ENCODE measurements at regions not wholly inside any gene's neighbourhood (a gene's known extent, or its start where the extent isn't known, plus 50 kb on each side); places are given as distances from the start of the nearest gene placed in this dataset.

DNA sequence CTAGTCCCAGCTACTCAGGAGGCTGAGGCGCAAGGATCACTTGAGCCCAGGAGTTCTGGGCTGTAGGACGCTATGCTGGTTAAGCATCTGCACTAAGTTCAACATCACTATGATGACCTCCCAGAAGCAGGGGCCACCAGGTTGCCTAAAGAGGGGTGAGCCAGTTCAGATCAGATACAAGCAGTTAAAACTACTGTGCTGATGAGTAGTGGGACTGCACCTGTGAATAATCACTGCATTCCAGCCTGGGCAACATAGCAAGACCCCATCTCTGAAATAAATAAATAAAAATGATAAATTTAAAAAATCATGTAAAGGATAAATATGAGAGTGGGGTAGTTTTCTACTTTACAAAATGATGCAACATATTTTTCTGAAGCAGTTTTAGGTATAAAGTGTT is 106.5 kb downstream of the TMEM170B start:
- DNase-seq (ENCODE audit: low read depth) = no peak
- TF ChIP-seq, protein P1, sequence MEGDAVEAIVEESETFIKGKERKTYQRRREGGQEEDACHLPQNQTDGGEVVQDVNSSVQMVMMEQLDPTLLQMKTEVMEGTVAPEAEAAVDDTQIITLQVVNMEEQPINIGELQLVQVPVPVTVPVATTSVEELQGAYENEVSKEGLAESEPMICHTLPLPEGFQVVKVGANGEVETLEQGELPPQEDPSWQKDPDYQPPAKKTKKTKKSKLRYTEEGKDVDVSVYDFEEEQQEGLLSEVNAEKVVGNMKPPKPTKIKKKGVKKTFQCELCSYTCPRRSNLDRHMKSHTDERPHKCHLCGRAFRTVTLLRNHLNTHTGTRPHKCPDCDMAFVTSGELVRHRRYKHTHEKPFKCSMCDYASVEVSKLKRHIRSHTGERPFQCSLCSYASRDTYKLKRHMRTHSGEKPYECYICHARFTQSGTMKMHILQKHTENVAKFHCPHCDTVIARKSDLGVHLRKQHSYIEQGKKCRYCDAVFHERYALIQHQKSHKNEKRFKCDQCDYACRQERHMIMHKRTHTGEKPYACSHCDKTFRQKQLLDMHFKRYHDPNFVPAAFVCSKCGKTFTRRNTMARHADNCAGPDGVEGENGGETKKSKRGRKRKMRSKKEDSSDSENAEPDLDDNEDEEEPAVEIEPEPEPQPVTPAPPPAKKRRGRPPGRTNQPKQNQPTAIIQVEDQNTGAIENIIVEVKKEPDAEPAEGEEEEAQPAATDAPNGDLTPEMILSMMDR (conservative IDR thresholded peaks at IDR 0.05; ENCODE audit: low read depth, low read length) = no peak
- H3K4me3 ChIP-seq (ENCODE audit: low read depth, low read length) = no peak overlapping the region

DNA sequence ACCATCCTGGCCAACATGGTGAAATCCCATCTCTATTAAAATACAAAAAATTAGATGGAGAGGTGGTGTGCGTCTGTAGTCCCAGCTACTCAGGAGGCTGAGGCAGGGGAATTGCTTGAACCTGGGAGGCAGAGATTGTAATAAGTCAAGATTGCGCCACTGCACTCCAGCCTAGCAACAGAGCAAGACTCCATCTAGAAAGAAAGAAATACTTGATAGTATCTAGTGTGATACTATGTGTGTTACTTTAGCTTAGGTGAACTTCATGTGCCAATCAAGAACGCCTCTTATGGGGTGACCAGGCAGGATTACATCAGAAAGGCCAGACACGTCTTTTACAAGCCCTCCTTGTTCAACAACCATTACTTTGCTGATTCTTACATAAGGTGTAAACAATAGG is 107.1 kb downstream of the TMEM170B start:
- no peak overlapping the region for H3K4me3 ChIP-seq (ENCODE audit: low read depth, low read length)
- TF ChIP-seq, protein P1 (conservative IDR thresholded peaks at IDR 0.05; ENCODE audit: low read depth, low read length) = no peak
- no peak for DNase-seq (ENCODE audit: low read depth)

DNA sequence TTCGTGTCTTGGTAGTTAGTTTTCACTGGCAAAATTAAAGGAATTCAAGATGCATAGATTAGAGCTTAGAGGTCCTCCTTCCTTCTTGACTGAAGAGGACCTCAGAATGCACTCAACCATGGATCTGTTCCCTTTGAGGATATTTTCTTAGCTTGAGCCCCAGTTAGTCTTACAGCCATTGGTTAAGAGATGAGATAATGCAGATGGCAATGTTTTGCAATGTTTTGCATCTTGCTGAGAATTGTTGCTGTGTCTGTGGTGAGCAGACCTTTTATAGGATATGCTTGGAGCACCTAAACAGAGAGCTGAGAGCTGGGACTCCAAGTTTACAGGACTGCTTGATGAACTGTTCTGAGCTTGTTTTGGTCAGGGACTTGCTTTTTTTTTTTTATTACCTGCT is 107.5 kb downstream of the TMEM170B start:
- no peak overlapping the region for H3K4me3 ChIP-seq (ENCODE audit: low read depth, low read length)
- no peak for DNase-seq (ENCODE audit: low read depth)
- TF ChIP-seq, protein P1 (conservative IDR thresholded peaks at IDR 0.05; ENCODE audit: low read depth, low read length) = no peak

DNA sequence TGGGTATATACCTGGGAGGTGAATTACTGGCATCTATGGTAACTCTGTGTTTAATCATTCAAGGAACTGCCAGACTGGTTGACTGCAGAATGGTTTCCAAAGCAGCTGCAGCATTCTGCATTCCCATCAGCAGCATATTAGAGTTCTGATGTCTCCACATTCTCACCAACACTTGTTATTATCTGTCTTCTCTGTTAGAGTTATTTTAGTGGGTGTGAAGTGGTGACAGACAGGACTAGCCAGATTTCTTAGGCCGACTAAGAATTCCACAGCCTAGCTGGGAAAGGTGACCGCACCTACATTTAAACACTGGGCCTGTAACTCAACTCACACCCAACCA is 110.9 kb downstream of the TMEM170B start:
- DNase-seq (ENCODE audit: low read depth) = no peak
- TF ChIP-seq, protein P1 (conservative IDR thresholded peaks at IDR 0.05; ENCODE audit: low read depth, low read length) = no peak
- no peak overlapping the region for H3K4me3 ChIP-seq (ENCODE audit: low read depth, low read length)

DNA sequence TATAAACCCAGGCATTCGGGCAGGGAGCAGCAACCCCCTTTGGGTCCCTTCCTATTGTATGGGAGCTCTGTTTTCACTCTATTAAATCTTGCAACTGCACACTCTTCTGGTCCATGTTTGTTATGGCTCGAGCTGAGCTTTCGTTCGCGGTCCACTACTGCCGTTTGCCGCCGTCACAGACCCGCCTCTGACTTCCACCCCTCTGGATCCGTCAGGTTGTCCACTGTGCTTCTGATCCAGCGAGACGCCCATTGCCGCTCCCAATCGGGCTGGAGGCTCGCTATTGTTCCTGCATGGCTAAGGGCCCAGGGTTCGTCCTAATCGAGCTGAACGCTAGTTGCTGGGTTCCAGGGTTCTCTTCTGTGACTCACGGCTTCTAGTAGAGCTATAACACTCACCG is 111.3 kb downstream of the TMEM170B start:
- H3K4me3 ChIP-seq (ENCODE audit: low read depth, low read length) = no peak overlapping the region
- TF ChIP-seq, protein P1 (conservative IDR thresholded peaks at IDR 0.05; ENCODE audit: low read depth, low read length) = no peak
- no peak for DNase-seq (ENCODE audit: low read depth)

DNA sequence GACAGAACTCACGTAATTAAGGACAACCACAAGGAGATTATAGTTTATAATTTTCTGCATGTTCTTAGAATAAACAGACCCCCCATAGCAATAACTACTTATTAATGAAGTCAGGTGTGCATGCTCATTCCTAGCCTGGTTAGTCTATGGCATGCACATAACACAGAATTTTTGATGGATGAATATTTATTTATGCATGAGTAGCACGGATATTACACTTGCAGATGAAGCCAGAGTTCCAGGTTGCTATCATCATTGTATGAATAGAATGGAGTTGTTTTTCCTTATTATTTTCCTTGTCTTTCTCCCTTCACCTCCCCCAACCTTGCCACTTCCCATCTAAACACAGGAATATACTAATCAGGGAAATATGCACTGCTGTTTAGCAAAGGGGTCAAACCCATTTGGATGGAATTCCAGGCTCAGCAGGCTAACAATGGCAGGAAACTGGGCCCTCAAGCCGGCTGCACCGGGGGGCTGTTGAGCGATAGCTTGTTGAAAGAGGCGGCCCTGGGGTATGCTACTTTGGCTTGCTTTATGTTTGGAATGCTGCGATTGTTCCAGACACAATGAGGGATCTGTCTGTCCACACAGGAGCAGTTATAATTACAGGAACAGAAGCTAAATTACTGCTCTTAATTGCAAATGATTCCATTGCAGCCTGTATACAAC is 112.6 kb downstream of the TMEM170B start:
- TF ChIP-seq, protein P1 (conservative IDR thresholded peaks at IDR 0.05; ENCODE audit: low read depth, low read length) = no peak
- no peak overlapping the region for H3K4me3 ChIP-seq (ENCODE audit: low read depth, low read length)
- DNase-seq (ENCODE audit: low read depth) = no peak

DNA sequence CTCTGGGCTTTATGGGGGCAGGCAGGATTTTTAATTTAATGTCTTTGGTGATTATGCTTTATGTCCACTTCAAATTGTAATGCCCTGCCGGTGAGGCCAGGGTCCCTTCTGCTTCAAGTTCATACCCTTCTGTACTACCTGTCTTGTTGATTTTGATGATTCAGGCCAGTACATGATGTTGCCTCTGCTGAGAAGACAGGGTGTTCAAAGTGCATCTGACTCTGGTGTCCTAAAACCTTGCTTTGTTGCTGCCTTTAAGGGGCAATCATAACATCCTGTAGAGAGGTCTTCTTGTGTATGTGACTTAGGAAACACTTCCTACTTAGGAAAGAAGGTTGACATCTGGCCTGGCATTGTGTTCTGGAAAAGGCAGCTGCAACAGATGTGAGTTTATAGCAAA is 113.2 kb downstream of the TMEM170B start:
- DNase-seq (ENCODE audit: low read depth) = no peak
- TF ChIP-seq, protein P1 (conservative IDR thresholded peaks at IDR 0.05; ENCODE audit: low read depth, low read length) = no peak
- no peak overlapping the region for H3K4me3 ChIP-seq (ENCODE audit: low read depth, low read length)
